ENCODE measurements at regions not wholly inside any gene's neighbourhood (a gene's known extent, or its start where the extent isn't known, plus 50 kb on each side); places are given as distances from the start of the nearest gene placed in this dataset.
"Not testable (repeated sequence)": the region's sequence is repeated elsewhere in the genome, so short reads cannot be mapped to it uniquely, and the experiment has no call there.

- H3K9me3 ChIP-seq (ENCODE audit: low read depth, low read length); H3K79me2 ChIP-seq (ENCODE audit: insufficient read depth, low read length); H4K20me1 ChIP-seq (ENCODE audit: insufficient read depth, low read length); H3K36me3 ChIP-seq (ENCODE audit: insufficient read depth, low read length); H3K4me2 ChIP-seq (ENCODE audit: insufficient read depth, low read length); H3K27me3 ChIP-seq (ENCODE audit: insufficient read depth, low read length); H3K4me1 ChIP-seq (ENCODE audit: insufficient read depth, low read length); H3K27ac ChIP-seq (ENCODE audit: low read depth, low read length); H2AFZ ChIP-seq (ENCODE audit: low read length); DNase-seq (ENCODE audit: insufficient read length, low spot score, missing footprints); H3K4me3 ChIP-seq (ENCODE audit: insufficient read depth, low read length): not testable (repeated sequence)
These were observed 213.9 kb downstream of the BANP start for GRCh38 chr16:88165040-88165544.

GRCh38 chr16:88165683-88166082 is 214.4 kb downstream of the BANP start:
- not testable (repeated sequence) for H3K27ac ChIP-seq (ENCODE audit: low read depth, low read length); H3K9me3 ChIP-seq (ENCODE audit: low read depth, low read length); DNase-seq (ENCODE audit: insufficient read length, low spot score, missing footprints); H4K20me1 ChIP-seq (ENCODE audit: insufficient read depth, low read length); H3K4me1 ChIP-seq (ENCODE audit: insufficient read depth, low read length); H3K4me3 ChIP-seq (ENCODE audit: insufficient read depth, low read length); H3K4me2 ChIP-seq (ENCODE audit: insufficient read depth, low read length); H3K79me2 ChIP-seq (ENCODE audit: insufficient read depth, low read length); H3K36me3 ChIP-seq (ENCODE audit: insufficient read depth, low read length); H2AFZ ChIP-seq (ENCODE audit: low read length); H3K27me3 ChIP-seq (ENCODE audit: insufficient read depth, low read length)

- H3K36me3 ChIP-seq (ENCODE audit: insufficient read depth, low read length); H3K9me3 ChIP-seq (ENCODE audit: low read depth, low read length); DNase-seq (ENCODE audit: insufficient read length, low spot score, missing footprints); H3K79me2 ChIP-seq (ENCODE audit: insufficient read depth, low read length); H3K27me3 ChIP-seq (ENCODE audit: insufficient read depth, low read length); H3K27ac ChIP-seq (ENCODE audit: low read depth, low read length); H4K20me1 ChIP-seq (ENCODE audit: insufficient read depth, low read length); H3K4me1 ChIP-seq (ENCODE audit: insufficient read depth, low read length); H2AFZ ChIP-seq (ENCODE audit: low read length); H3K4me2 ChIP-seq (ENCODE audit: insufficient read depth, low read length); H3K4me3 ChIP-seq (ENCODE audit: insufficient read depth, low read length): not testable (repeated sequence)
These were observed 215.1 kb downstream of the BANP start for GRCh38 chr16:88166209-88166773.

GRCh38 chr16:88167798-88168556 is 214.8 kb upstream of the ZNF469 start:
- not testable (repeated sequence) for H3K36me3 ChIP-seq (ENCODE audit: insufficient read depth, low read length); H3K4me2 ChIP-seq (ENCODE audit: insufficient read depth, low read length); H3K27me3 ChIP-seq (ENCODE audit: insufficient read depth, low read length); H3K4me1 ChIP-seq (ENCODE audit: insufficient read depth, low read length); H3K79me2 ChIP-seq (ENCODE audit: insufficient read depth, low read length); DNase-seq (ENCODE audit: insufficient read length, low spot score, missing footprints); H2AFZ ChIP-seq (ENCODE audit: low read length); H4K20me1 ChIP-seq (ENCODE audit: insufficient read depth, low read length); H3K27ac ChIP-seq (ENCODE audit: low read depth, low read length); H3K9me3 ChIP-seq (ENCODE audit: low read depth, low read length); H3K4me3 ChIP-seq (ENCODE audit: insufficient read depth, low read length)

DNA sequence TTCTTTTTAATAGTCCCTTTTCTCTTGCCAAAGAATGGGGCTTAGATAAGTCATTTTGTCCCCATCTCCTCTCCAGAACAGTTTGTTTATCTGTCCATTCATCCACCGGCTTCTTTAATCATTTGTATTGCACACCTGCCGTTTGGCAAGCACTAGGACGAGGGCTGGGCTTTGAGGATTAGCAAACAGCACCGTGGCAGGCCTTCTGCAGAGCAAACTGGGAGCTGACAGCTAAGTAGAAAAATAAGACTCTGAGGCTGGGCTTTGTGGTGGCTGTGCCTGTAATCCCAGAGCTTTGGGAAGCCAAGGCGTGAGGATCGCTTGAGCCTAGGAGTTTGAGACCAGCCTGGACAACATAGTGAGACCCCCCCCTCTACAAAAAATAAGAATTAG is 214.2 kb upstream of the ZNF469 start:
- not testable (repeated sequence) for H3K36me3 ChIP-seq (ENCODE audit: insufficient read depth, low read length); H3K79me2 ChIP-seq (ENCODE audit: insufficient read depth, low read length); H3K4me2 ChIP-seq (ENCODE audit: insufficient read depth, low read length); H2AFZ ChIP-seq (ENCODE audit: low read length); H3K27me3 ChIP-seq (ENCODE audit: insufficient read depth, low read length); H3K9me3 ChIP-seq (ENCODE audit: low read depth, low read length); H4K20me1 ChIP-seq (ENCODE audit: insufficient read depth, low read length); H3K4me3 ChIP-seq (ENCODE audit: insufficient read depth, low read length); H3K4me1 ChIP-seq (ENCODE audit: insufficient read depth, low read length); DNase-seq (ENCODE audit: insufficient read length, low spot score, missing footprints); H3K27ac ChIP-seq (ENCODE audit: low read depth, low read length)

DNA sequence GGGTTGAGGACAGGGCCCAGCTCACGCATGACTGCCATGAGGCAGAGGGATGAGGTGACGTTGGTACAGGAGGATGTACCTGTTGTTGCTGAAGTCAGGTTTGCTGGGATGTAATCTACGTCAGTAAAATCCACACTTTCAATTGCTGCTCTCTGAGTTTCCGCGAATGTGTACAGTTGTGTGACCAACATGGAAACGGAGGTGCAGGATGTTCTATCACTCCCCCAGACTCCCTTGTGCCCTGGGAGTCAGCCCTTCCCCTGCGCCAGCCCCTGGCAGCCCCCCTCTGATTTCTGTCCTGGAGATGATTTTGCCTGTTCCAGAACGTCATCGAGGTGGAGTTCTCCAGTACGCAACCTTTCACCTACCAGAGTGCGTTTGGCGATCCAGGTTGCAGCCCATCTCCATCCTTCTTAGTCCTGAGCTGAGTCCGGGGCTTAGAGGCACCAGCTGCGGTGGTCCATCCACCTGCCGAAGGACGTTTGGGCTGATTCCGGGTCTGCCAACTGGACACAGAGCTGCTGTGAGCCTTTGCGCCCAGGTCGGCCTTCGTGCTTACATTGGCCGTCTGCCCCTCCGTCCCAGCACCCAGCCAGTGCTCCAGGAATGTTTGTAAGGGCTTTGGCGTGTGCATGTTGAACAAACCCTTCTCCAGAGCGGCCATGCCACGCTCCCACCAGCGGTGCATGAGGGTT is 213.5 kb upstream of the ZNF469 start:
- H3K79me2 ChIP-seq (ENCODE audit: insufficient read depth, low read length); H3K27me3 ChIP-seq (ENCODE audit: insufficient read depth, low read length); DNase-seq (ENCODE audit: insufficient read length, low spot score, missing footprints); H3K4me1 ChIP-seq (ENCODE audit: insufficient read depth, low read length); H3K27ac ChIP-seq (ENCODE audit: low read depth, low read length); H3K9me3 ChIP-seq (ENCODE audit: low read depth, low read length); H3K4me2 ChIP-seq (ENCODE audit: insufficient read depth, low read length); H3K36me3 ChIP-seq (ENCODE audit: insufficient read depth, low read length); H4K20me1 ChIP-seq (ENCODE audit: insufficient read depth, low read length); H2AFZ ChIP-seq (ENCODE audit: low read length); H3K4me3 ChIP-seq (ENCODE audit: insufficient read depth, low read length): not testable (repeated sequence)

DNA sequence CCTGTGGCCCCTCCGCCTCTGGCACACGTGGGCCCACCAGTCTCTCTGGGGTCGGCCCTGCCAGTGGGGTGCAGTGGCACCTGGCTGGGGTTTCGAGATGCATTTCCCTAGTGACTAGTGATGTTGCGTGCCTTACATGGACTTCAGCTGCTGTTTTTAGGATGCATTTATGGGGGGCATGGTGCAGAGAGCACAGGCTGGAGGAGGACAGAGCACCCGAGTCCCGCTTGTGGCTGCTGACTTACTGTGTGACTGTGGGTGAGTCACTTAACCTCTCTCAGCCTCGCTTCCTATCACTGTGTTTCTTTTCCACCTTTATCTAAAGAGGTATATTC is 213.0 kb upstream of the ZNF469 start:
- not testable (repeated sequence) for H3K27me3 ChIP-seq (ENCODE audit: insufficient read depth, low read length); H3K36me3 ChIP-seq (ENCODE audit: insufficient read depth, low read length); H3K9me3 ChIP-seq (ENCODE audit: low read depth, low read length); H3K4me3 ChIP-seq (ENCODE audit: insufficient read depth, low read length); H3K79me2 ChIP-seq (ENCODE audit: insufficient read depth, low read length); H3K27ac ChIP-seq (ENCODE audit: low read depth, low read length); H2AFZ ChIP-seq (ENCODE audit: low read length); H3K4me2 ChIP-seq (ENCODE audit: insufficient read depth, low read length); DNase-seq (ENCODE audit: insufficient read length, low spot score, missing footprints); H3K4me1 ChIP-seq (ENCODE audit: insufficient read depth, low read length); H4K20me1 ChIP-seq (ENCODE audit: insufficient read depth, low read length)

Data from osteoblast (primary cell).